ENCODE measurements at regions not wholly inside any gene's neighbourhood (a gene's known extent, or its start where the extent isn't known, plus 50 kb on each side); places are given as distances from the start of the nearest gene placed in this dataset.

DNA sequence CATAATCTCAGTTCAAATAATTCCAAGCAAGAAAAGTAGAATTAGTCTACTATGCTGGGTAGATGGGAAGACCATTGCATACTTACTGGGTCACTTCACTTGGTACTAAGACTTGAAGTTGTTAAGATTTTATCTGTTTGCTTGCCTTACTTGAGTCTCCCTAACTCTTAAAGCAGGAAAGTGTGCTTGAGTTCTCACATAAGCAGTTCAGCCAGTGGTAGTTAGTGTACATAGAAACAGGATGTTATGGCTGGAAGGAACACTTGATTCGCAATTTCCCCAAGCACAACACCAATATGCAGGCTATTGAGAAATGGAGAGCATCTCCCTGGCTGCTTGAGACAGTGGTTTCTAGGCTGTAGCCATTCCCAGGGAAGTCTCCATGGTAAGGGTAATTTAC is 176.1 kb downstream of the MSL3 start:
- TF ChIP-seq POLR2A (IDR thresholded peaks at IDR 0.05): no peak
- no peak for TF ChIP-seq EP300 (IDR thresholded peaks at IDR 0.05)
- TF ChIP-seq, protein P1, sequence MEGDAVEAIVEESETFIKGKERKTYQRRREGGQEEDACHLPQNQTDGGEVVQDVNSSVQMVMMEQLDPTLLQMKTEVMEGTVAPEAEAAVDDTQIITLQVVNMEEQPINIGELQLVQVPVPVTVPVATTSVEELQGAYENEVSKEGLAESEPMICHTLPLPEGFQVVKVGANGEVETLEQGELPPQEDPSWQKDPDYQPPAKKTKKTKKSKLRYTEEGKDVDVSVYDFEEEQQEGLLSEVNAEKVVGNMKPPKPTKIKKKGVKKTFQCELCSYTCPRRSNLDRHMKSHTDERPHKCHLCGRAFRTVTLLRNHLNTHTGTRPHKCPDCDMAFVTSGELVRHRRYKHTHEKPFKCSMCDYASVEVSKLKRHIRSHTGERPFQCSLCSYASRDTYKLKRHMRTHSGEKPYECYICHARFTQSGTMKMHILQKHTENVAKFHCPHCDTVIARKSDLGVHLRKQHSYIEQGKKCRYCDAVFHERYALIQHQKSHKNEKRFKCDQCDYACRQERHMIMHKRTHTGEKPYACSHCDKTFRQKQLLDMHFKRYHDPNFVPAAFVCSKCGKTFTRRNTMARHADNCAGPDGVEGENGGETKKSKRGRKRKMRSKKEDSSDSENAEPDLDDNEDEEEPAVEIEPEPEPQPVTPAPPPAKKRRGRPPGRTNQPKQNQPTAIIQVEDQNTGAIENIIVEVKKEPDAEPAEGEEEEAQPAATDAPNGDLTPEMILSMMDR (IDR thresholded peaks at IDR 0.05): no peak

Measured in gastroesophageal sphincter (tissue), 3 donors.